Stimulated activated CD8-positive, alpha-beta memory T cell treated with anti-CD3 and anti-CD28 coated beads, Interleukin-7, amount 100 ng/mL, for 4 hours (primary cell): ENCODE measurements at regions not wholly inside any gene's neighbourhood (a gene's known extent, or its start where the extent isn't known, plus 50 kb on each side); places are given as distances from the start of the nearest gene placed in this dataset.
"Not testable (repeated sequence)": the region's sequence is repeated elsewhere in the genome, so short reads cannot be mapped to it uniquely, and the experiment has no call there.

Source experiments
- DNase-seq, 2 donors: peaks; one replicate each; pipeline ENCODE4 v3.0.0-alpha.2; 2020; ENCODE audit warnings: low read depth in 2 of 2

- DNase-seq: no peak
Observed at GRCh38 chr5:125461641-125462072, 715.2 kb upstream of the ZNF608 start.

- no peak for DNase-seq
Observed at GRCh38 chr5:125463466-125464092, 717.1 kb upstream of the ZNF608 start.

DNA sequence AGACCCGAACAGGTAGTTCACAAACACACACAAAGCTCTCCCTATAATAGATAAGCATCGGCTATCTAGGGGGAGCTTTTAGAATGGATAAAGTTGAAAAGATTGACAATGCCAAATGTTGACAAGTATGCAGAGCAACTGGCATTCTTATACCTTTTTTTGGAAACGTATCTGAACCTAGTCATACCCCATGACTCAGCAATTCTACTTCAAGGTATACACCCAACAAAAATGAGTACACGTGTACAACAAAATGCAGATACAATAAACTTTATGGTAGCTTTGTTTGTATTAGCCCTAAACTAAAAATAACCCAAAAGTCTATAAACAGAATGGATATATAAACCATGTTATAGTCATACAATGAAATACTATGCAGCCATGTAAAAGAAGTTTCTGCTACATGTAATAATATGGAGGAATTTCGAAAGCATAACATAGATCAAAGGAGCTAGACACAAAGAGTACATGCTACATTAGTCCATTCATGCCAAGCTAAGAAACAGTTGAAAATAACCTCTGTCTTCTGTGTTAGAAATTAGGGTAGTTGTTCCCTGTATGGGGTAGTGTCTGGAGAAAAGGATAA is 718.5 kb upstream of the ZNF608 start:
- DNase-seq: no peak

DNA sequence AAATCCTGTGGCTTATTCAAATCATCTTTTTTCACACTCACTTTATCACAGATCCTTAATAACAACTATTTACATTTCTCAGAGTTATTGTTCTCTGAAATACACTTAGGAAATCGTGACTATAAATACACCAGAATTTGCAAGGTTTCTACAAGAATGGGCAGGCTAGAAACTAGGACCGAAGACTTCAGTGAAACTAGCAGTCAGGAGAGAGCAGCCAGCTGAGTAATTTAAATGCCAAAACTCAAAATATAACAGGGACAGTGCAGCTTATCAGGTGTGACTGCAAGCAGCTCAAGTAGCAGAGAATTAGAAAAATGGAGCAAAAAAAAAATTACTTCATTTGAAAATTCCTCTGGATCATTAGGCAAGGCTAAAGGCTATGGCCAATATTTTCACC is 719.3 kb upstream of the ZNF608 start:
- no peak for DNase-seq

DNA sequence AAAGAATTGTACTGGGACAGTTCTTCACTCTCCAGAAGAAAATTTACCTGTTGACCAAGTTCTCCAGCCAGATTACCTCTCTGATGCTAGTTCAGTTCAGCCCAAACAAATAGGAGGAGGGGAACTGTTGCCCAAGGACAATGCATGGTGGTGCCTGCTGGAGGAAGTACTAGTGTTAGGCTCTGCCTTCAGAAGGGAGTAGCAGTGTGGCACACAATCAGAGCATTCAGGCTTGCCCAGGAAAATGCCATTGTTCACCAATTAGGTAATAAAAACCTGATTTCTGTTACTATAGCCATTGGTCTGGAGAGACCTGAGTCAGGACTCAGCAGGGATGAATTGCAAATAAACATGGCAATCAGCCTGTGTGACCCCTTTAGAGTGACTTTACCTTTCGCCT is 720.8 kb upstream of the ZNF608 start:
- DNase-seq: no peak

- DNase-seq: no peak
Observed at GRCh38 chr5:125470280-125470902, 724.0 kb upstream of the ZNF608 start.

- no peak for DNase-seq
Observed at GRCh38 chr5:125476901-125477585, 730.6 kb upstream of the ZNF608 start.

DNA sequence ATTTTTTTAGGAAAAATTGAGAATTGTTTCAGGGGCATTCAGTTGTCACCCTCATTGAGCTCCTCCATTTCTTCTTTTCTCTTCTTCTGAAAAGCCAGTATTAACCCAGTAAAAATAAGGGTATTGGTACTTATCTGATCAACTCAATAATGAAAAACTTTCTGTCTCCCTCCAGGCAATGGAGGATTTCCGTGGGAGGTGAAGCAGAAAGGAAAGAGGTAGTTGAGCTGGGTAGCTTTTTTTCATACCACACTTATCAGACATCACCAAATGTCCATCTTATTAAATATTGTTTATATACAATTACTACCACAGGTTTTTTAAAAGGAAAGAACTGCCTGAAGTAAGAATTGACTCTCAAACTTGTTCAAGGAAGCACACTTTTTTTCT is 731.1 kb upstream of the ZNF608 start:
- no peak for DNase-seq

DNA sequence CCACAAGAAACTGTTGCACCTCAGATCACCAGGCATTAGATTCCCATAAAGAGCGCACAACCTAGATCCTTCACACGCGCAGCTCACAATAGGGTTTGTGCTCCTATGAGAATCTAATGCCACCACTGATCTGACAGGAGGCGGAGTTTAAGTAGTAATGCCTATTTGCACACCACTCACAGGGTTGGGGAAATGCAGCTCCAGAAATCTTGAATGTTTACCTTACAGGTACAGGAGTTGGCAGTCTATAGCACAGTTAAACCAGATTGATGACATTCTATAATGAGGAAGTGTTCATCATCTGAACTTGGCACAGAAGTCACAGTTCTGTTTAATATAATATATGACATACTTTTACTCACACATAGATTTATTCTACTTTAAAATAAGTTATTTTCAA is 732.2 kb upstream of the ZNF608 start:
- no peak for DNase-seq

GRCh38 chr5:125480911-125481310 is 734.5 kb upstream of the ZNF608 start:
- DNase-seq: no peak

DNA sequence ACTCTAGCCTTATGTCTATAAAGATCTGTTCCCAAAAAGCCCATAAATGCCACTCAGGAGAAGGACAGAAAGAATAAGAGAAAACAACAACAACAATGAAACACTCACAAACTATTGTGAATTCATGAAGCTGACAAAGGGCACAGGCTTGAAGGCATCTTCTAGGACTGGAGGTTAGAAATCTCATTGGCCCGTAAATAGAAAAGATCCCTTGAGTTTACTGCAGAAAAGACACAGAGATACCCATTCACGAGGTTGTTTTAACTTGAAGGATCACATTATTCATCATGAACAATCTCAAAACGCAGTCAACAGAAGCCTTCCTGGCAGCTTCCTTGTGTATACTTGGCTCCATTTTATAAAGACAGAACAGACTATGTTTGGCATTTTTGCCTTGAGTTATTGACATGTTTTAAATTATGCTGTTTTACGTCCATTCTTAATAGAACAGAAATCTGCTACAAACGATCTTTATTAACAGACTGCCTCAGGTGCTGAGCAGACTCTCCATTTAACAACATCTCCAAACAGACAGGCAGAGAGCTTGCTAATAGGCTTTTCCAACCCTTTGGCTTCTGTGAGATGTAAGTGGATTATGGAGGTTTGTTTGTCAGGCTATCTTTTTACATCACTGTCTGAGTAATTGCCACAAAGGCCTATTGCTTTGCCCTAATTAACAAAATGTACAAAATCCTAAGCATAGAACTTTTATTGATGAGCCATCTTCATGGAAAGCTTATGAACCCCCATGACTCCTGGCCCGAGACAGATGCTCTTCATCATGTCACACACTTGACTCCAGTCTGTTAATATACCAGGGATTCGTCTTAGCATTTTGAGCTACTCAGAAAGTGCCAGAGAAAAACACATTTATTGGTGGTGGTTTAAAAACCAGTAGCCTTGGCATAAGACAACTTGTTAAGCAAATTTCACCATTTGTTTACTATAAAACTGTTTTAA is 735.3 kb upstream of the ZNF608 start:
- no peak for DNase-seq

- DNase-seq: no peak
Observed at GRCh38 chr5:125483609-125484008, 737.2 kb upstream of the ZNF608 start.

GRCh38 chr5:125484272-125484741 is 737.9 kb upstream of the ZNF608 start:
- DNase-seq: no peak

DNA sequence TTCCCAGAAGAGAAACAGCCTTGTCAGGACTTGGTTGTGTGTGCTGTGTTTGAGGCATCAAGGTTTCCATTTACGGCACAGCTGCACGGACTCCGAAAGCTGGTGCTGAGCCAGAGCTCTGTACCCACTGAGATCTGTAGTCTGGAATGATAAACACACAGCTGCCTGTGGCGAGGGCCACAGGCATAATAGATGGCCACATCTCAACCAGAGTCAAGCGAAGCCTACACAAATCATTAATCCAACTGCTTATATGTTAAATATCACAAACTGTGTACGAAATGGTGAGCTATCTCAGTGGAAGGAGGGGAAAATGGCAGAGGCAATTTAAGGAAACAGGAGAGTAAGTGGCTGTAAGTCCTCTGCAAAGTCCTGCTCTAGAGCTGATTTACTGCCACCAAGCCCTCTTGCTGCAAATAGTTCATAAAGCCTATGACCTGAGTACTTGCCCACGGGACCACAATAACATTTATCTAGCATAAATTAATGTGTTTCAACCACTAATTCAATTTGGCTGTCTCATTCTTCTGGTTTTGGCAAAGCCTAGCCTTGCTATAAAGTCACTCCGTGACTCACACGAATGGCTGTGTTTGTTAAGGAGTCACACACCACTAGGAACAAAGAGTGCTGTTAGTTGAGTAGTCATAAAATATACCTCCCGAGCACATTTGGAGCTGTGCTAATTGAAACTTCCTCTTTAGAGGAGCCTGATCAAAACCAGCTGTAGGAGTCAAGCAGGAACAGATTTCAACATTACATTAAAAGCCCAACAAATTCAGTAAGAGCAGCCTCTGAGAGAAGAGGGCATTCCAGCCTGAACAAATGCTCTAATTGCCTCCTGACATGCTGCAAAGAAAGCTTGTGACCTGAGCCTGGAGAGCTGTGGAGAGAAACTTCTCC is 738.6 kb upstream of the ZNF608 start:
- DNase-seq: no peak

DNA sequence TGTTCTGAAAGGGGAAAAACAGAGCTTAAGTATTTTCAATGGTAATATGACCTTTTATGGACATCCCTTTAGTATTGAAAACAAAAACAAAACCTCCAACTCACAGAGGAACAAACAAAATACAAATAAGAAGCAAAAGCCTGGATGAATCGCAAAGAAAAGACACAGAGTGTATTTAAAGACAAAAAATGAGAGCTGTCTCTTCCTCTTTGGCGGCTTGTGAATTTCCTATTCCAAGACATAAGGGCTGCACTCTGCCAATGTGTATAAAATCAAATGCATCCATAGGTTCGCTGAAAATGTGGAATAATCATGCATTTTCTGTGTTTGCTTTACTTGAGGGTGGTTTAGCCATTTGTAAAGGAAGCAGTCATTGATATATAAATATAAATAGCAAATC is 739.3 kb upstream of the ZNF608 start:
- no peak for DNase-seq

DNA sequence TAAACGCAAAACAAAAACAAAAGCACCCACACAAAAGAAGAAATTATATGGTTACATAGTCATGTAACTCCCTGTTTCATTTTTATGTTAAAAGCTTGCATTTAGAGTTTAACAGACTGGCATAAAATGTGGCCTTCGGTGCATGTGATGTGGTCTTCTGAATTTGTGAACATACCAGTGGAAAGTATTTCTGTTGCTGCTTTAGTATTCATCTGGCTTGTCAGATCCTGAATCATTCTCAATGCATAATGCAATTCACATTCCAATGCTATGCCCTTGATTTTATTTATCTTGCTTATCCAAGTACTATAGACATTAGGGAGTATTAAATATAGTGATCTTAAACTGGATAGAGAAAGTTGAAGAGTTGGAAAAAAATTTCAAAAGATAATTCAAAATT is 740.2 kb upstream of the ZNF608 start:
- no peak for DNase-seq

- DNase-seq: no peak
Observed at GRCh38 chr5:125487231-125487630, 740.8 kb upstream of the ZNF608 start.

DNA sequence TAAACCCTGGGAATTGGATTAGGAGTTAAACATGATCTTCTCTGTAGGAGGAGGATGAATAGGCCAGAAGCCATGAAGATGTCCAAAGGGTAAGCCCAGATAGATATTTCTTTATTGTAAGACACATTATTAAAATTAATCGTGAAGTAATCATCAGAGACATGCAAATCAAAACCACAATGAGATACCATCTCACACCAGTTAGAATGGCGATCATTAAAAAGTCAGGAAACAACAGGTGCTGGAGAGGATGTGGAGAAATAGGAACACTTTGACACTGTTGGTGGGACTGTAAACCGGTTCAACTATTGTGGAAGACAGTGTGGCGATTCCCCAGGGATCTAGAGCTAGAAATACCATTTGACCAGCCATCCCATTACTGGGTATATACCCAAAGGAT is 741.2 kb upstream of the ZNF608 start:
- DNase-seq: not testable (repeated sequence)

- no peak for DNase-seq
Observed at GRCh38 chr5:125489146-125489545, 742.7 kb upstream of the ZNF608 start.

- DNase-seq: no peak
Observed at GRCh38 chr5:125491986-125492492, 745.6 kb upstream of the ZNF608 start.
